SW 1271 (cell line): ENCODE measurements at regions not wholly inside any gene's neighbourhood (a gene's known extent, or its start where the extent isn't known, plus 50 kb on each side); places are given as distances from the start of the nearest gene placed in this dataset.
"Not testable (repeated sequence)": the region's sequence is repeated elsewhere in the genome, so short reads cannot be mapped to it uniquely, and the experiment has no call there.

Experiments used
- DNase-seq, 2 experiments: peaks; one replicate each; lab custom pipeline; 2025; lab: John Stamatoyannopoulos, UW

GRCh38 chr5:82493221-82493620, 215.1 kb upstream of the RPS23 start:
- DNase-seq: no peak

GRCh38 chr5:82491397-82491796, 213.2 kb upstream of the RPS23 start:
- no peak for DNase-seq

- DNase-seq: no peak
These were observed 211.5 kb upstream of the RPS23 start for GRCh38 chr5:82489683-82490082.

- no peak for DNase-seq
These were observed 209.0 kb upstream of the RPS23 start for GRCh38 chr5:82487131-82487530.

- DNase-seq: no peak
These were observed 202.2 kb upstream of the RPS23 start for GRCh38 chr5:82480331-82480730.

GRCh38 chr5:82476155-82476554, 198.0 kb upstream of the RPS23 start:
- DNase-seq: no peak

- no peak for DNase-seq
These were observed 195.1 kb upstream of the RPS23 start for GRCh38 chr5:82473262-82473661.

- DNase-seq: no peak
These were observed 192.2 kb upstream of the RPS23 start for GRCh38 chr5:82470185-82470994.

GRCh38 chr5:82466986-82467561, 188.9 kb upstream of the RPS23 start:
- DNase-seq: no peak

- no peak for DNase-seq
These were observed 187.1 kb upstream of the RPS23 start for GRCh38 chr5:82465235-82465634.

GRCh38 chr5:82459626-82460025, 181.5 kb upstream of the RPS23 start:
- no peak for DNase-seq

- DNase-seq: not testable (repeated sequence)
These were observed 177.2 kb upstream of the RPS23 start for GRCh38 chr5:82455317-82455716.

- no peak for DNase-seq
These were observed 170.2 kb upstream of the RPS23 start for GRCh38 chr5:82448374-82448773.

GRCh38 chr5:82447913-82448312, 169.8 kb upstream of the RPS23 start:
- no peak for DNase-seq

GRCh38 chr5:82446809-82447208, 168.7 kb upstream of the RPS23 start:
- no peak for DNase-seq

- no peak for DNase-seq
These were observed 167.7 kb upstream of the RPS23 start for GRCh38 chr5:82445726-82446335.

- DNase-seq: no peak
These were observed 161.7 kb upstream of the RPS23 start for GRCh38 chr5:82439750-82440445.

- DNase-seq: not testable (repeated sequence)
These were observed 159.4 kb upstream of the RPS23 start for GRCh38 chr5:82437565-82437964.

- no peak for DNase-seq
These were observed 158.1 kb upstream of the RPS23 start for GRCh38 chr5:82436291-82436690.

- DNase-seq: not testable (repeated sequence)
These were observed 156.8 kb upstream of the RPS23 start for GRCh38 chr5:82434696-82435660.

GRCh38 chr5:82426464-82427154, 148.5 kb upstream of the RPS23 start:
- DNase-seq: no peak
